ENCODE measurements at regions not wholly inside any gene's neighbourhood (a gene's known extent, or its start where the extent isn't known, plus 50 kb on each side); places are given as distances from the start of the nearest gene placed in this dataset.

DNA sequence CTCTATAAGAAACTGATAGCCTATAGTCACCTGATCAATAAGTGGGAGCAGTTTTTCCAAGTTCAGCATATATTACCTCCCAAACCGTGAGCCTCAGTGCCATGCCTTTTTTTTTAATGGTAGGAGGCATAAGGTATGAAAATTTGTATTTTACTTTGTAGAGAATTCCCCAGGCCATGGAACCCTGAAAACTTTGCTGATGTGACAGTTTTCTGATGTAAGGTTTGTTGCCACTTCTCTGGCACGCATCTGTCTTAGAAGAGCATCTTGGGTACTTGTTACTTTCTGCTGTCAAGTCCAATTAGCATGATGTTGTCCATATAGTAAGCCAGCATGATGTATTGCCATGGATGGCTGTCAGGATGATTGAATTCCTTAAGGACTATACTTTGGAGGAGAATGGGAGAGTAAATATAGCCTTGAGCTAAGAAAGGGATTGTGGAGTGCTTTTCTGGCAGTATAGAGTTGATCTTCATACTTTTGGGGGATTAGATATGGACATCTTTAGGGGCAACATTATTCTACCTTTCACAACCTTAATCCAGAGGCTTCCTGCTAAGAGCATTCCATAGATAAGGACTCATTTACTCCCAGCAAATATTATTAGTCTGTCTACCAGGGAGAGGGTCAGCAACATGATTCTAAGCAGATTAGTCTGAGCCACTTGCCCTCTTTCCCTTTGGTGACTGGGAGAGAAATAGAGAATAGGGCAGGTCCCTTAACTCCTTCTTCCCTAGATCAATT, 389.6 kb downstream of the YTHDC2 start:
- no peak for DNase-seq (ENCODE audit: low read depth)

- no peak for DNase-seq (ENCODE audit: low read depth)
These were observed 396.3 kb downstream of the YTHDC2 start for GRCh38 chr5:113909782-113910181.

GRCh38 chr5:113917997-113918396, 404.5 kb downstream of the YTHDC2 start:
- no peak for DNase-seq (ENCODE audit: low read depth)

GRCh38 chr5:113922343-113922742, 408.8 kb downstream of the YTHDC2 start:
- DNase-seq (ENCODE audit: low read depth) = no peak

- no peak for DNase-seq (ENCODE audit: low read depth)
These were observed 422.0 kb downstream of the YTHDC2 start for GRCh38 chr5:113935453-113935852.

DNA sequence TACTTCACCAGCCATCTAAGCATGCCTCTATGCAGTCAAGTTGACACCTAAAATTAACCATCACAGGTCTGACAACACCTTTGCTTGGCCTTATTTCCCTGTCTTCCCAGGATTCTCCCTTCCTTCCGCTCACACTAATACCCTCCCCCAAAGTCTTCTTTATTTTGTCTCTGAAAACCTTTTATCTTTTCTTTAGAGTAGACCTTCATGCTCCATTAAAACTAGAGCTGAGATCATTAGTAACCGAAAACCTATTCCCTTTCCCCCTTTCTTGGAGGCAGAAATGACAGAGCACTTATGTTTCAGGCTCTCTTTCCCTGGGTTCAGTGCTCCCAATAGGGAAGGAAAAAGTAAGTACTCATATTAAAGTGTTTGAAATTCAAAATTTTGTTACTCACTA, 423.8 kb downstream of the YTHDC2 start:
- no peak for DNase-seq (ENCODE audit: low read depth)

DNA sequence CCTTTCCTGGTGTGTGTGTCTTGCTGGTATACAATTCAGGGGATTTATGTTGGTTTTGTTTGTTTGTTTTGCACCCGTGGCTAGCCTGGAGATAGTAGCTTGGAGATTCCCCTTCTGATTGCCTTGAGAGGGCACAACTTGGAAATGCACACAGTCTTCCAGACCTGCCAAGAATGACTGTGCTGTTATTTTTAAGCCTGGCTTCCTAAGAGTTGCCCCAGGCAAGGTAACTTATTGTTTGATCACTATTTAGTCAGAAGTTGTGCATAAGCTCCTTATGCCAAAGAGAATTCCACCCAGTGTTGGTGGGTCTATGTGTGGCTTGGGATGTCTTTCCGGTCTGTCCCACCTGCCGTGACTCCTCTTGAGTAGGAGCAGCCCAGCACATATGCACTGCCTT, 421.9 kb upstream of the KCNN2 start:
- no peak for DNase-seq (ENCODE audit: low read depth)

- no peak for DNase-seq (ENCODE audit: low read depth)
These were observed 411.7 kb upstream of the KCNN2 start for GRCh38 chr5:113950186-113950585.

GRCh38 chr5:113965225-113965624, 396.6 kb upstream of the KCNN2 start:
- no peak for DNase-seq (ENCODE audit: low read depth)

DNA sequence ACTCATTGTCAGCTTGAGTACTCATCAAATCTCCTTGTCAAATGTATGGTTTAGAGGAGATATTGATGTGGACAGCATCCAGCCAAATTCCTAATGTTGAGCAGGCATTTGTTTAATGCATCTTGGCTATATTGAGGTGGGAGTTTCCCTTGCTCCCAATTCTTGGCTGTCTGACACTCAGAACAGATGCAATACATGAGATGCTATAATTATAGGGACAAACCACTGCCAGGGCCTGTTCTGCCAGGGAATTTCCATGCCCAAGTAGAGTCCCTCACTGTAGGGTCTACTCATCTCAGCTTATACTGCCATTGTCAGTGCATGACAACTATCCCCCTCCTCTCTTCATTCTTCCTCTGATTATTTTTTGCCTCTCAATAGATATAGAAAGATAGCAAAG, 392.0 kb upstream of the KCNN2 start:
- DNase-seq (ENCODE audit: low read depth) = no peak

DNA sequence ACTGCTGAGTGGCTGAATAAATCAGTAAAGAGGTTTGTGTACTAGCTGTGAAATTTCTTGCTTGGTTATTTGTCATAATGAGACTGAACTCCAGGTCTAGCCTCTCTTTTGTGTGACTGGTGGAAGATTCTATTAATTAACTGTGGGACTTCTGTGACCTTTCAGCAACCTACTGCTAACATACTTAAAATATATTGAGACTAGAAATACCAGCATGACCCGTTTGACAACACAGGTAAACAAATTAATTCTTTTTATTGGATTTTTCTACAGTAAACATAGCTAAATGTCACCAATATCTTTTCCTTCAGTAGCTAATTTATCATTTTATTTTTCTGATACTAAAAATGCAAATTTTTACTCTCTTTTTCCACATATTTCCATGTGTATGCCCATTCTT, 390.4 kb upstream of the KCNN2 start:
- no peak for DNase-seq (ENCODE audit: low read depth)

DNA sequence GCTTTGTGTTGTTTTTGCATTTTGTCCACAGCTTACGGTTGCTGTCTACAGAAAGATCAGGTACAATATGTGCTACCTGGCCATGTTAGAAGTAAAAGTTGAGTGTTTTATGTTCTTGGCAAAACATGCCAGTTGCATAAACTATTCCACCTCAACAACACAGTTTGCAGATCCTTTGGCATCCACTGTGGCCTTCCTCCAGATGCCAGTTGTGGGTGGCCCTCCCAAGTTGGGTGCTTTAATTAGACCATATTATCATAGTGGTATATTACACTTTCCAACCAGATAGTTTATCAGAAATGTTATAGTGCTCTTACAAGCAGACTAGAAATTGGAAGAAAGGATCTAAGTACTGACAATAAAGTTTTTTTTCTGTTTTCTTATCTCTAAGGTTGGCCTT, 386.9 kb upstream of the KCNN2 start:
- no peak for DNase-seq (ENCODE audit: low read depth)

DNA sequence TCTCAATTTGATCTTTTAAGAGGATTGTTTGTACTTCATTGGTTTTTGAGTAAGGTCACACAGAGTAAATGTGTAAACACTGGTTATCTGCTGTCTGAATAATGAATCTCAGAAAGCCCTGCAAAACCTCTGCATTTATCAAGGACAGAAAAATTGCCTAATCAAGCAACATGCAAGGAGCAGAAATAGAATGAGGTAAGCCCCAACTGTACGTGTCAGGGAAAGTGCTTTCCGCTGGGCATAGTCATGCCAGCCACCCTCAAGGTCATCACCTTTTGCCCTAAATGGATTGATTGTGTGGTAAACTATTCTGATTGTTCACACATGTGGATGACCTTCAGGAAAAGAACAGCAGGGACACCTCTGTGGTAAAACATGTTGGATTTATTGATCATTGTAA, 376.9 kb upstream of the KCNN2 start:
- DNase-seq (ENCODE audit: low read depth) = no peak

GRCh38 chr5:113985505-113985904, 376.4 kb upstream of the KCNN2 start:
- no peak for DNase-seq (ENCODE audit: low read depth)

DNA sequence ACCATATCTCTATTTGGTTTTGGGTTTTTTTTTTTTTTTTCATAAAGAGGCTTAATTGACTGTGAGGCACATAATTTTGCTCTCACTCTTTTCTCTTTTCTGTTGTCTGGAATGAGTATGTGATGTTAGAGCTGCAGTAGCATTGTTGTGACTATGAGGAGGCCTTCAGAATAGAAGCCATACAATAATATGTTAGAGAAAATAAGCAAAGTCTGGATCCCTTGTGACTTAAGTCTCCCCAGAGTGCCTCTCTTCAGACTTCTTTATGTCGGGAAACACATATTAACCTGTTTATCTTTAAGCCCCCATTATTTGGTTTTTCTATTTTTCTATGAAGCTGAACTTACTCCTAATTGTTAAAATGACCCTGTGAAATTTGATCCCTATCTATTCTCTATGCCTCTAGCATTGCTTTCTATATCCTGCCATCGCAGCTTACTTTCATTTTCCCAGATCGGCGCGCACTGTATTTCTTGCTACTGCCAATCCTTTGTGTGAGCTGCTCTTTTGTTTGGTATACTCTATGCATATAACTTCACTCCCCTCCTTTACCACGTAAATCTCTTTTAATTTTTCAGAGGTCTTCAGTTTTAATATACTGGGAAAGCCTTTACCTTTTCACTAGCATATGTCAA, 372.5 kb upstream of the KCNN2 start:
- no peak for DNase-seq (ENCODE audit: low read depth)

DNA sequence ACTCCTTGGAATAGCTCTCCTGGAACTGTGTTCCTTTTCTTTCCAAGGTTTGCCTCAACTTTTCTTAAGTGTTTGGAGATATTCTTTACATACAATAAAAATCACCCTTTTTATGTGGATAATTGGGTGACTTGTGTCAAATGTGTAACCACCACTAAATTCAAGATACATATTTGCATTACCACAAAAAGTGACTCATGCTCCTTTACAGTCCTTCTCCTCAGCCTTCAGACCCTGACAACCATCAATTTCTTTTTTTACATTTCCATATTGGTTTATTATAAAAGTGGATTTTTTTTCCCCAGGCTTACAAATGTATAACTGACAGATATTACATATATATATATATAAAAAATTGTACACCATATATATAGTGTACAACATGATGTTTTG, 372.0 kb upstream of the KCNN2 start:
- peak; percentile 14 for DNase-seq (ENCODE audit: low read depth)

DNA sequence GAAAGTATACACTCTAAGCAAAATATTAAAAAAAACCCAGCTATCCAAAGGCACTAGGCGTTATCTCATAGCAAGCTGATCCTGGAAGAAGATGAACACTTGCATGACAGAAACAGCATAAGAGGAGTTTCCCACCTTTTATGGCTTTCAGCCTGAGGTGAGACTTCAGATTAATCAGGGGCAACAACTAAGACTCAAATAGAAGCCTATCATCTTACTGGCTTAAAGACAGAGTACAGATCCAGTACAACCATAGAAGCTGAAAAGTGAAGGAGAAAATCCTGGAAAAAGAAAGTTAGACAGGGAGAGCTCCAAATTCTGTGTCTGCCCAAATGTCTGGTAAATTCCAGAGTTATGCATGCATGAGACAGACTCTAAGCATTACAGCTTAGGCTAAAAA, 360.8 kb upstream of the KCNN2 start:
- DNase-seq (ENCODE audit: low read depth) = no peak

DNA sequence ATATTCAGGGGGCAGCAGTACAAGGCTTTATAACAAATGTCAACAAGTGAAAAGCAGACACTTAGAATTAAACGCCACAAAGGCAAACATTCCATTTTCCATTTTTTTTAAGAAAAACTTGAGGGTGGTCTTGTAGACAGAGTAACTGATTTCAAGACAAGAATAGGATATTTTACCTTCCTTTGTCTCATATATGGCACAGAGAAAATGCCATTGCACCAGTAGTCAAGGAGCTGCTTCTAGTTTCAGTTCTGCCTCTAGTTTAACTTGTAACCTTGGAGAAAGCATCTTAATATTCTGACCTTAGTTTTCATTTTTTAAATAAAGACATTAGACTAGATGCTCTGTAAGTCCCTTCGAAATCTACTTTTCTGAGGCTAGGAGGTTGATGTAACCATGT, 355.3 kb upstream of the KCNN2 start:
- DNase-seq (ENCODE audit: low read depth) = no peak

- DNase-seq (ENCODE audit: low read depth) = no peak
These were observed 354.2 kb upstream of the KCNN2 start for GRCh38 chr5:114007678-114008077.

GRCh38 chr5:114010362-114010761, 351.5 kb upstream of the KCNN2 start:
- DNase-seq (ENCODE audit: low read depth) = peak; percentile 88

GRCh38 chr5:114018186-114018585, 343.7 kb upstream of the KCNN2 start:
- DNase-seq (ENCODE audit: low read depth) = peak; percentile 47

DNA sequence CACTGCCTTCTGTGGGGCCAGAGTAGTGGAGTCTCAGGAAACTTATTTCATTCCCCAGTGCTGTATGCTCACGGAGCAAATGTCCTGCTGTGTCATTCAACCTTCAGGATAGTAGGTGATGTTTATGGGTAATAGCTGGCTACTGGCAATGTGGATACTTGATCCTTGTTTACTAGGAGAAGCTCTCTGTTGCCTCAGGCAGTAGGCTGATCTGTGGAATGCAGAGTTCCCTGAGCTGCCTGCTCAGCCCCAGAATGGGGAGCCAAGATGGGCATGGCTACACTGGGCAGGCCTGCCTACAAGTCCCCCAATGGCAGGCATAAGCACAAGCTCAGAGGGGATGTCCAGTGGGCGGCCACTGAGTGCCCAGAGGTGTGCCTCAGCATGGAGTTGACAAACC, 323.1 kb upstream of the KCNN2 start:
- DNase-seq (ENCODE audit: low read depth) = no peak

GRCh38 chr5:114050087-114050486, 311.8 kb upstream of the KCNN2 start:
- no peak for DNase-seq (ENCODE audit: low read depth)

DNA sequence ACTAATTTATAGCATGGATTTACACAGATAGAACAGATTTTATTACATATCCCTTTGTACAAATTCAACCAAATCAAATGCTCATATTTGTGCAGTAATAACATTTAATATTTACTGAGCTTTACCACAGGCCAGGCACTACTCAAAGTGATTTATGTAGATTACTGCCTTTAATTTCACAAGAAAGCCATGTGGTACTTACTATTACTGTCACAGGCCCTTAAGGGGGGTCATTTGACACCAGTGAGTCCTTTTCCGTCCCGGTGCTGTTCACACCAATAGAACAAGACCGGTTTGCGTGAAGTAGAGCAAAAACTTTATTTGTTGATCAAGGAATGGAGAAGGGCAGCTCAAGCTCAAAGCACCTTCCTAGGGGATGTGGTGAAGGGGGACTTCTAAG, 308.5 kb upstream of the KCNN2 start:
- no peak for DNase-seq (ENCODE audit: low read depth)
